Suppressor macrophage treated with lipopolysaccharide for 4 hours (primary cell): ENCODE measurements at regions not wholly inside any gene's neighbourhood (a gene's known extent, or its start where the extent isn't known, plus 50 kb on each side); places are given as distances from the start of the nearest gene placed in this dataset.
"Not testable (repeated sequence)": the region's sequence is repeated elsewhere in the genome, so short reads cannot be mapped to it uniquely, and the experiment has no call there.

ENCODE experiments used
- DNase-seq: peaks from one replicate; pipeline ENCODE4 v3.0.0-alpha.2; 2020

DNA sequence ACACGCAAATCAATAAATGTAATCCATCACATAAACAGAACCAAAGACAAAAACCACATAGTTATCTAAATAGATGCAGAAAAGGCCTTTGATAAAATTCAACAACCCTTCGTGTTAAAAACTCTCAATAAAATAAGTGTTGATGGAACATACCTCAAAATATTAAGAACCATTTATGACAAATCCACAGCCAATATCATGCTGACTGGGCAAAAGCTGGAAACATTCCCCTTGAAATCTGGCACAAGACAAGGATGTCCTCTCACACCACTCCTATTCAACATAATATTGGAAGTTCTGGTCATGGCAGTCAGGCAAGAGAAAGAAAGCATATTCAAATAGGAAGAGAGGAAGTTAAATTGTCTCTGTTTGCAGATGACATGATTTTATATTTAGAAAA lies 1946.3 kb upstream of the CDH9 start:
- no peak for DNase-seq

DNA sequence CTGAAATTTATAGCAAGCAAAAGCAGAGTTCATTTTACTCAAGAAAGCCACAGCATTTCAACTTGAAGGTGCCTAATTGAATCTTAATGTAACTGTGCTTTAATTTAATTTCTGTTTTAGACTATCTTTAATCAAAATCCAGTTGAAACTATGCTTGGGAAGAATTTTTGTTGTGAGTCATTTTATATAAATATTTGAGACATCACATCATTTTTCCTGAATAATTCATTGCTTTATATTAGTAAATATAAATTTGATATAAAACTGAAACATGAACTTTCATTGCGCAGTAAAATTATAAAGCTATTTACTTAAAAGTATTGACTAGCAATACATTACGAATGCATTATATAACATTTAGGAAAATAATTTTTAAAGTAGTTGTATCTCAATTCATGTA lies 1937.1 kb upstream of the CDH9 start:
- no peak for DNase-seq

DNA sequence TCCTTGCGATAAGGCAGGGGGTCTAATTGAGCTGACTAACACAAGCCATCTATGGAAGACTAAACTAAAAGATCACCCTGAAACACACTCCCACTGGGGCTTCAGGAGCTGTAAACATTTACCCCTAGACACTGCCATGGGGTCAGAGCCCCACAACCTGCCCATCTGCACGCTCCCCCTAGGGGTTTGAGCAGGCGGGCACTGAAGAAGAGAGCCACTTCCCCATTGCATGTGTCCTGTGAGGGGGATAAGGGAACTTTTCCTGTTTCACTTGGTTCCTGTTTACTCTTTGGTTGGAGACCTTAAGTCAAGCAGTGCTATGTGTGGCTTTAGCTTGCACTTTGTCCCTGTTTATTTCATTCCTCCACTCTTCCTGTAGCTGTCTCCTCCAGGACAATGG lies 1929.5 kb upstream of the CDH9 start:
- DNase-seq: no peak

DNA sequence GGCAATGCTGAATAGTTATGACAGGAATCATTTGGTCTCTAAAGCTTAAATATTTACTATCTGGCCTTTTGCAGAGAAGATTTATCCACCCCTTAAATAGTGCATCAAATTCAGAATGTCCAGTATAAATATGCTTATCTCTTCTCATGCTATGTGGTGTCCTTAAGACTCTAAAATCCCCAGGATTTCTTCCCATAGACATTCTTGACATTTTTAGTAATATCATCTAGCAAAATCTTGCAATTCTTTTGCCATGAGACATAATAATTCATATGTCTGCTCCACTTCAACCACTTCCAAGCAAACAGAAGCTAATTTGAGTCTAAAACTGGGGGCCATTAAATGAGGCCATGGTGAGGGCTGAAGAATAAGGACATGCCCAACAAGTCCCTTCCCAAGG lies 1923.4 kb upstream of the CDH9 start:
- no peak for DNase-seq

DNA sequence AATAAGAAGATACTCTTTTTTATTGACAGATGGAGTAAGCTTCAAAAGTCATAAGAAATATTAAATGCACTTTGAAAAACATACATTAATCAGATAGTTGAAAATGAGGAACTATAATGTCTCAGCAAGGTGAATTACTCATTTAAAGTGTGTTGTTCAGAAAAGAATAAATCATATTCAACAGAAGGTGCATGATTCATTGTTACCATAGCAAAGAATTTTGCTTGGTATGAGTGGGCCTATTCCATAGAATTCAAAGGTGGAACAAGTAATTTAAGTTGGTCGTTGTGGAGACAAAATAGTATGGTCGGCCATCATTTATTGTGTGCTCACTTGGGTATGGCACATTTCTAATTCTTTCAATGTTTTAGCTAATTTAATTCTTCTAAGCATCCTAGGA lies 1920.2 kb upstream of the CDH9 start:
- no peak for DNase-seq

DNA sequence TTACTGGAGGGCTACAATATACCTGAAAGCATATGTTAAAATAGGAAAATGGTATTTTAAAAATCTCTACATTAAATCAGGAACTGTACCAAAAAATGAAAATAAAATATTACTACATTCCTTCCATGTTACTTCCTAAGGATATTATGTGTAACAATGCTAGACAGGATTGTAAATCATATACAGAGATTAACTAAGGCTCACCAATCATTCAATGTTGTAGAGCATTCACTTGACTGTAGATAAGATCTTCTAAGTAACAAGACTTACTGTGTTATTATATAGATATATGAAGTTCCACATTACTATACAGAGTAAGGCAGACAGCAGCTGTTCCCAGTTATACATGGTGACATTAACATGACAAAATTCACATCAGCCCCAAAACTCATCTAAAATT lies 1919.1 kb upstream of the CDH9 start:
- no peak for DNase-seq

DNA sequence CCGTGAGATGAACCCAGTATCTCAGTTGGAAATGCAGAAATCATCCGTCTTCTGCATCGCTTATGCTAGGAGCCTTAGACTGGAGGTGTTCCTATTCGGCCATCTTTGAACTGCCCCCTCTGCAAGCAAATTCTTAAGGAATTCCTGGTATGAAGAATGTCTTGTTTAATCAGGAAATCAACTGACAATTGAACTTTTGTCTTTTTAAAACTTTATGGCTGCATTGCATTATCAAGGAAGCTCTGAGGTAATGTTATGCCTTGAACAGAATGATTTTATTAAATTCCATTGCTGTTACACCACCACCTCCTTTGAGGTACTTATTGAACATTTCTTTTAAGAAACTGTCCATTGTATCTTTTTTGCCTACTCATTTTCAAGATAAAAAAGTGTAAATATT lies 1915.7 kb upstream of the CDH9 start:
- no peak for DNase-seq

DNA sequence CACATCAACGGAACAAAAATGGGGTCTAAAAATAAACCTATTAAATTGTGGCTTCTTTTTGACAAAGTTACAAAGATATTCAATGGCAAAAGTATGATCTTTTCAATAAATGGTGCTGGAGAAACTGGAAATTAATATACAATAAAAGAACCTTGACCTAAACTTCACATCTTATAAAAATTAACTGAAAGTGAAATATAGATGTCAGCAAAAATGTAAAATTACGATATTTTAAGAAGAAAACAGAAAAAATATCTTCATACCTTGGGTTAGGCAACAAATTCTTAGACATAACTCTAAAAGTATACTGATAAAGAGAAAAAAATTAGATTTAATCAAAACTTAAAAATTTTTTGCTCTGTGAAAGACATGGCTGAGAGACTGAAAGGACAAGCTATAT lies 1909.5 kb upstream of the CDH9 start:
- no peak for DNase-seq

DNA sequence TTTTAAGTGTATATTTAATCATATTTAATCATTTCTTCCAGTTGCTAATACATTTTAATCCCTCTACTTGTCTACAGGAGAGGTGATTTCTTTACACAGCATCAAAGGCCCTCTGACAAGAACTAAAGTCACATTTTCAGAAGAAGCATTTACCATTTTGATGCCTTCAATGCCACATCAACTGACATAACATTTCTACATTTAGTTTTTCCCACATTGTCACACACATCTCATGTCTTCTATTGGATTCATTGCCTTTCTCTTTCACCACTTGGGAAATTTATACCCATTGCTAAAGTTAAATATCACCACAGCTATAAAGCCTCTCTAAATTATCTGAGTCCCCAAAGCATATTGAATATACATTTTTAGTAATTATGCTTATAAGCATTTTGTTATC lies 1907.5 kb upstream of the CDH9 start:
- no peak for DNase-seq

DNA sequence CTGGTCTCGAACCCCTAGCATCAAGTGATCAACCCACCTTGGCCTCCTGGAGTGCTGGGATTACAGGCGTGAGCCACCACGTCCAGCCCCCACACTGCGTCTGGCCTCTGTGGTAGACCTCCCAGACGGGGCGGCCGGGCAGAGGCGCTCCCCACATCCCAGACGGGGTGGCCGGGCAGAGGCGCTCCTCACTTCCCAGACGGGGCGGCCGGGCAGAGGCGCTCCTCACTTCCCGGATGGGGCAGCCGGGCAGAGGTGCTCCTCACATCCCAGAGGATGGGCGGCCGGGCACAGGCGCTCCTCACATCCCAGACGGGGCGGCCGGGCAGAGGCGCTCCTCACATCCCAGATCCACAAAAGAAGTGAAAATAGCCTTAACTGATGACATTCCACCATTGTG lies 1891.0 kb upstream of the CDH9 start:
- not testable (repeated sequence) for DNase-seq

DNA sequence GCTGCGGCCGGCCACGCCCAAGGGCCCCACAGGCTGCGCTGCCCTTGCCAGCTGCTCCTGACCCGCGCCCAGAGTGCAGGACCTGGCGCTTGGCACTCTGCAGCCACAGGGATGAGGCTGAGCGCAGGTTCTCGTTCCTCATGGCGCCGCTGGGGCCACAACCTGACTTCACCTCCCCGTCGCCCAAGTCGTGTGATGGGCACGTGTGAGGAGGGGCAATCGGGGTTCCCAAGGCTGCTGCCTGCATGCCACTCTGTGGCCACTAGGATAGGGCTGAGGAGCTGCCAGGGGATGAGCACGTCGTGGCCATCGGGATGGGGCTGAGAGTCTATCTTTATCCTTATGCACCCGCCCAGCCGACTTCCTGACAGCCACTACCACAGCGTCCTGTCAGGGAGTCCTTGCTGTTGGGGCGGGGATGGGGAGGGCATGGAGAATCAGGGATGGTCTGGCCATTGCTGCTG lies 1890.0 kb upstream of the CDH9 start:
- DNase-seq: not testable (repeated sequence)

DNA sequence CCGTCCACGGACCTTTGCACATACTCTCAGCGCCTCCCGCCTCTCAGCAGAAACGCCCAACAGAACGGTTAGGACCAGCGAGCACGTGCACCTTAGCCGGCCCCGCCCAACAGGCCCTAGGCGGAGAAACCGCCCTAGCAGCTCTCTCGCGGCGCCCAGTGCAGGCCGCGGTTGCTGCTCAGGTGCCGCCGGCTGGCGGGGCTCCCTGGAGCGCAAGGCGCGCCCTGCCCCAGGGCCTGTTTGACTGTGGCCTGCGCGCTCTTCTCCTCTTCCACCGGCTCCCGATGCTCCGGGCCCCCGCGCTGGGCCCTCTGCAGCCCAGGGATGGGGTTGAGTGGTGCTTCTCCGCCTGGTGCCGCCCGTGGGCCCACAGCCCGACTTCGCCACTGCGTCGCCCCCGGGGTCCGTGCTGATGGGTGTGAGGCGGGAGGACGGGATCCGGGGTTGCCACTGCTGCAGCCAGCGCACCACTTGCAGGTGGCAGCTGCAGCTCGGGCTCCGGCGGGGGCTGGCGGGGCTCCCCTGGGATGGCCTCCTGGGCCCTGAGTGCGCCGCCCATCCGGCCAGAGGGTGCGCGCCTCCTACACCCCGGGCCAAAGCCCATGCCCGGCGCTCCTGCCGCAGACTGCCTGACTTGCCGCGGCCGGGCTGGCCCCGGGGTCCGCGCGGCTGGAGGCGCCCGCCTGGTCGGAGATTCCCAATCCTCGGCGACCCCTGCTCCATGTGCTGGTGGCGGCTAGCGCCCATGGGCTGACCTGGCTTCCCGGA lies 1889.4 kb upstream of the CDH9 start:
- DNase-seq: no peak

DNA sequence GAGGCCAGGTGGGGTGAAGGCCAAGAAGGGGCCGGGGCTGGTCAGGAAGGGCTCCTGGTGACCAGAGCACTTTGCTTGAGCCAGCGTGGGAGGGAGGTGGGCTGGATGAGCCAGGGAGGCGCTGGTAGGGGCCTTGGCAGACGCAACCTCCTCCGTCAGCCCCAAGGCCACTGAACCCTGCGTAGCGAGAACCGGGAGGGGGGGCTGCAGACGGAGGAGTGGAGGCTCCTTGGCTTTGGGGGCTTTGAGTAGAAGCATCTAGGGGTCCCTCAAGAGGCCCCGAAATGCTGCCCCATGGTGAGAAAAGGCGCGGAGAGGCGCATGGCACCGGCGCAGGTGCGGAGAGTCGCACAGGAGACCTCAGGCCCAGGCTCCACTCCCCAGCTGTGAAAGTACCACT lies 1888.0 kb upstream of the CDH9 start:
- DNase-seq: no peak

DNA sequence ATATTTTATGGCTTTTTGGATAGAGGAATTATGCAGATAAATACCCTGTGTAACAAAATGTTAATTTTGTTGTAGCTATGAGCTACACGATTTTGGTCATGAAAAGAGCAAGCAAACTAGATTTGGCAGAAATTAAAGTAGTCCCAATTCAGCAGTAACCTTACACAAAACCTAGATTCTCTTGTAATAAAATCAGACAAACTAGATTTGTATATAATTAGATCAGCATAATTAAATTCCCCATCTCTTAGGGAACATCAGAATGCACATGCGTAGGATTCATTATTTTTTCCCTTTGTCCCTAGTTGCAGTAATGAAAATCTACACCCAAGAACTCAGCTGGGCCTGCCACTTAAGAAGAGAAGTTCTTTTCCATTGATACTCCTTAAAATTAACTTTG lies 1879.2 kb upstream of the CDH9 start:
- DNase-seq: no peak

DNA sequence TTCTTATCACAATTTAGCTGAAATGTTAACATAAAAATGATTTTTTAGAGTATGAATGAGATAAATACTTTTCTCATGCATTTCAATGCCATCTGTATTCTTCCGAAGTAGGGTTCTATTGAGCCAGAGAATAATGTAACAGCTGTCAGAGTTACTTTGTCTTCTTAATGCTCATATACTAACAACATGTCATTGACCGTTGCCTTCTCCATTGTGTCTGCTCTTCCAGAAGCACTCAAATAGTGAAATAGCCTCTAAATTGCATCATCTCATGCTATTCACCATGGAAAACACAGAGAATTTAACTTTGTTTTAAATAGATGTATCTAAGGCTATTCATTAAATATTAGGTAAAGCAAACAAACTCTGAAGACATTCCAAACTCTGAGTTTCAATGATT lies 1875.9 kb upstream of the CDH9 start:
- DNase-seq: no peak

DNA sequence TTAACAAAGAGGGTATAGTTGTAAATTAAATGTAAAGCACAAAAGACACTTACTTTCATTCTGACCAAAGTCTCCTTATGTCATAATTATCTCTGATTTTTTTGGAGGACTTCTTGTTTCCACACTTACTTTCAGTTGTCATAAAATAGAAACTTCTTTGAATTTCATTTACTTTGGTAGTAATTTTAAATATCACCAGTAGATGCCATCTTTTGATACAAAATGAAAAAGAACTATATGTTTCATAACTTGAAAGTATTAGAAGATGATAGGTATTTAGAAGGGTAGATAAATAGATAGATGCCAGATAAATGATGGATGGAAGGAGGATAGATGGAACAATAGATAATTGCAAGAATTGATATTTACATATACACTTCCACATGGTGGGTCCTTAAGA lies 1865.3 kb upstream of the CDH9 start:
- no peak for DNase-seq

DNA sequence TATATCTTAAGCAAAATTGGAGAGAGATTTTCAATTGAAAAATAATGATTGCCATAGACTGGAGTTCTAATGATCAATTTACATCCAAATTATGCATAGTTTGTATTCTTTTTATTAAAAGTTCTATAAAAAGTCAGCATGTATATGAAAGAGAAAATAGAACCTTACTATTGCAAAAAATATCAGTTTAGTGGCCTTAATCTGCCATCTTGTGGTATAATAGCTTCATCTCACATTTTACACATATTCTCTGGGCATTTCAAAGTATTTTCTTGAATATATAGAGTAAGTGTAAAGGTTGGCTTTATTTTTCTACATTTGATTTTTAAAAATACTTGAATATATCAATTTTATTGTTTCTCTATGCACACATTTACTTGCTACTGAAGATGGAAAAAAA lies 1858.6 kb upstream of the CDH9 start:
- DNase-seq: no peak

DNA sequence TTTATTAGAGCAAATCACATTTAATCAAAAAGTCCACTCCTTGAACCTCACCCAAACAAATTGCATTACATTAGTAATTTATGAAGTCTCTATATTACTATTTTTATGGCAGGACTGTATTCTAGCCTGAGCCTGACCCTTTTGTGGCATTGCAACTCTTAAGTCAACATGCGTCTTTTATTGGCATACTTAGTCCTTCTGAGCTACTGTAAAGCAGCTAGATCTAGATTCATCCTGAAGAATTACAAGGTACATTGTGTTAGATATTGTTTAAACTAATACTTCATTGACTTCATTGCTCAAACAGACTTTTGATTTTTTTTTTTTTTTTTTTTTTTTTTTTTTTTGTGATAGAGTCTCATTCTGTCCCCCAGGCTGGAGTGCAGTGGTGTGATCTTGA lies 1842.5 kb upstream of the CDH9 start:
- no peak for DNase-seq

DNA sequence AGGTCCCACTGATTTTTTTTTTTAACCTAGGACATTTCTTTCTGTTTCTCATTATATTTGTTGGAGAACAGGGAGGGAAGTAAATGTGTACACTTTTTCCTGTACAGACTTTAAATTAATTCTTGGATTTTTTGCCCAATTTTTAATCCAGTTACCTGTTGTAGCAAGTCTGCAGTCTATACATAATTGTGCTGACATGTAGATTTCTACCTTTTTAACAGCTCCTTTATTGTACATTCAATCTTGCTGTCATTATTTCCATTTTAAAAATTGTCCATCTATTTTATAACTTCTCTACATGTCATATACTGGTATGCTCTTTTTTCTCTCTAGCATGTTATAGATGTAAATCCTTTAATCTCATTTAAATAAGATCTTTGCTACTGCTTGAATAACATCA lies 1838.7 kb upstream of the CDH9 start:
- DNase-seq: no peak

DNA sequence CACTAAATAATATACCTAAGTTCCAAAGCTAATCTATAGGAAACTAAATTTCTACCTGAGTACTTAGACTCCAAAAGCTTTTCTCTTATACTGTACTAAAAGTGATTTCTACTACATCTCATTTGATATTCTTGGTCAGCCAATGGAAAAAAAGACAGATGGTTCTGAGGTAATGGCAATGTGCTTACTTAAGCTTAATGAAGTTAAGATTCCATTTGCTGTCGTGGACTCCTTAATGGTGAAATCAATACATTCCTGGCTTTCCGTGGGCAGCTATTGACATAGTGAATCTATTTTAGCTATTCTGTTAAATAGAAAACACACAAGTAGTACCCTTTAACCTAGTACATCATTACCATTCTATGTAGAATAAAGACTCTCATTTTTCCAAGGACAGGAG lies 1825.6 kb upstream of the CDH9 start:
- no peak for DNase-seq

DNA sequence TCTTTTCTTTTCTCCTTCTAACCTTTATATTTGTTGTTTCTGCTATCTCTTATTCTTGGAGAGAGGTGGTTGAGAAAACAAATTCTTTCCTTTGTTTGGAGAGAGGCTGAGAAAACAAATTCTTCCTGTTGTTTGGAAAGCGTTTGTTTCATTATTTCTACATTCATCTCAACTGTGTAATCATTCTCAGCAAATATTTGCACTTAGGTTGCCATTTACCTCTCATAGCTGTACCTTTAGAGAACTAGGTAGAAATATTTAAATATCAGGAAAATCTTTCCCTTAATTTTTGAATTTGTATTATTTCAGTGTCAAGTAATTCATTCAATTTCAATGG lies 1824.4 kb upstream of the CDH9 start:
- no peak for DNase-seq

DNA sequence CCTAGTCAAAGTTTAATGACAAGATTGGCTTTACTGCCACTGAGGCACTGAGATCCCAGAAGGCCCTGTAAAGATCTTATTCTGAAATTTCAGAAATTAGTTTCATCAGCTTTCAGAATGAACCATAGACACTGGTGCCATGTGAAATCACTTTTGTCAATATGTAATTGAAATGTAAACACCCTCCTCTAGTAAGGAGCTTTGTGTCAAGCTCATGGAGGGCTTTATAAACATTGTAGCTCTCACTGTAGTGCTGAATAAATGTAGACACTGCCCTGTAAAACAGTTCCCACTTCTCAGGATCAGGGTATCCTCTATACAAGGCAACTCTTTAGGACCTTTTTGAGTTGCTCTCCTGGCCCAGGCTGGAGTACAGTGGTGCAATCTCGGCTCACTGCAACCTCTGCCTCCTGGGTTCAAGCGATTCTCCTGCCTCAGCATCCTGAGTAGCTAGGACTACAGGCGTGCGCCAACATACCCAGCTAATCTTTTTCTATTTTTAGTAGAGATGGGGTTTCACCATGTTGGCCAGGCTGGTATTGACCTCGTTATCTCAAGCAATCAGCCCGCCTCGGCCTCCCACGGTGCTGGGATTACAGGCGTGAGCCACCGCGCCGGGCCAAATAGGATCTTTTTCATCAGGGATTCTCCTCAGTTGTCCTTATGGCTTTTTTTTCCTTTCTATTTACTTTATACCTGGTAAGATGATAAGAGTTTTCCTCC lies 1823.9 kb upstream of the CDH9 start:
- no peak for DNase-seq

DNA sequence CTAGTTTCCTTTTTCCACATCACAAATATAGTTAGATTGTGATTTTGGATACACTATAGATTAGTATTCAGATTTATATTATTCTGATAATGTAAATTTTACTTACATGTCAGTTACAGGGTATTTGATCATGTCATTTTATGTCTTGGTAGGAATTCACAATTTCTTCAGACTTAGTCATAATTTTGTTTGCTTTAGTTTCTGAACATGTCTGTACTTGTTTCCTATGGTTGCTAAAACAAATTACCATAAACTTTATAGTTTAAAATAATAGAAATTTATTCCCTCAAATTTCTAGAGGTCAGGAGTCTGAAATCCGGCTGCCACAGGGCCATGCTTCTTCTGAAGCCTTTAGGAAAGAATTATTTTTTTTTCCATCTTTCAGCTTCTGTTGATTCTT lies 1817.2 kb upstream of the CDH9 start:
- no peak for DNase-seq

DNA sequence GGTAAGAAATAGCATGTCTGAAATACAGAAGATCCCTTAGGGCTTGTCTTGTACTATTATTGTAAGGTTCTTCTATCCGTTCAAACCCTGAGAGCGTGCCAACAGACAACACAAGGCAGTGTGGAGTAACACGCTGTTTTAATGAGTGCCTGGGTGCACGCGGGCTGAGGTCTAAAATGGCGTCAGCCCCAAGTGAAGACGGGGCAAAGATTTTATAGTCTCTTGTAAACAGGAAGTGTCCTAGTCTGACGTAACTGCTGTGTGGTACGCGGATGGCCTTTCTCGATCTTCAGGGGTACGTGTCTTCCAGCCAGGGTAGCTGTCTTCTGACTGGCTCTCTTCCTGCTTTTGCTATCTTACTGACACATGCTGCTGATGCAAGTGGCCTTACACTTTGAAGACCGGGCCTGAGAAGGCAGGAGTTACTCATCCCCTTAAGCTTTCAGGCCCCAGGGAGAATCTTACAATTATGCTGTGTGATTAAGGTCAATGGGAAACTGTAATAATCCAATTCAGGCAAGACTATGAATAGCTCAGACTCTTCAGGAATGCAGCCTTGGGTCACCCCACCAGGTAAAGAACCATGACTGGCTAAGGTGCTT lies 1812.0 kb upstream of the CDH9 start:
- no peak for DNase-seq

DNA sequence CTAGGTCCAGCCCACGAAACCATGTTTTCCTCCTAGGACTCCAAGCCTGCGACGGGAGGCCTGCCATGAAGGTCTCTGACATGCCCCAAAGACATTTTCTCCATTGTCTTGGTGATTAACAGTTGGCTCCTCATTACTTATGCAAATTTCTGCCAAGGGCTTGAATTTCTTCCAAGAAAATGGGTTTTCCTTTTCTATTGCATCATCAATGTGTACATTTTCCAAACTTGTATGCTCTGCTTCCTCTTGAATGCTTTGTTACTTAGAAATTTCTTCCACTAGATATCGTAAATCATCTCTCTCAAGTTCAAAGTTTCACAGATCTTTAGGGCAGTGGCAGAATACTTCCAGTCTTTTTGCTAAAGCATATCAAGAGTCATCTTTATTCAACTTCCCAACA lies 1792.7 kb upstream of the CDH9 start:
- DNase-seq: no peak
